HG02938 (cell line): ENCODE measurements at regions not wholly inside any gene's neighbourhood (a gene's known extent, or its start where the extent isn't known, plus 50 kb on each side); places are given as distances from the start of the nearest gene placed in this dataset.
A peak's percentile ranks its signal among the peaks of the same experiment; 100 is the strongest.

Source experiments
- ATAC-seq: cut with Tn5 transposase; IDR thresholded peaks from one replicate; pipeline ENCODE4 v1.9.1; 2021; ENCODE audit warnings: mild to moderate bottlenecking, moderate library complexity; ENCODE audit not compliant: unreplicated experiment

DNA sequence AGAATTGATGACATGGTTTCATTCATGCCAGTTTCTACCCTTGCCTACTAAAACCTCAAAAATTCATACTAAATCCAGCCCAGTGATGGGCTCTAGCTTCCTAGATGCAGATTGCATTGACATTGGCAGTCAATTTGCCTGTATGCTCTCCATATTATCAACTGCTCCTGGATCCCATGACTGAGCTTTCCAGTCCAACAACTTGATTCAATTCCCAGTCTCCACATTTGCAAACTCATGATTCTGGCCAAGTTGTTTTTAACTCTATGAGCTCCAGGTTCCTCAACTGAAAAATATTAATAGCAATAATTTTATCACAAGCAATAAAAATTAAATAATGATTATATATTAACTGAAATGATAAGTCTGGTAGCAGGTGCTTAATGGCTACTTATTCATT lies 51.0 kb upstream of the DSC1 start:
- no peak for ATAC-seq

DNA sequence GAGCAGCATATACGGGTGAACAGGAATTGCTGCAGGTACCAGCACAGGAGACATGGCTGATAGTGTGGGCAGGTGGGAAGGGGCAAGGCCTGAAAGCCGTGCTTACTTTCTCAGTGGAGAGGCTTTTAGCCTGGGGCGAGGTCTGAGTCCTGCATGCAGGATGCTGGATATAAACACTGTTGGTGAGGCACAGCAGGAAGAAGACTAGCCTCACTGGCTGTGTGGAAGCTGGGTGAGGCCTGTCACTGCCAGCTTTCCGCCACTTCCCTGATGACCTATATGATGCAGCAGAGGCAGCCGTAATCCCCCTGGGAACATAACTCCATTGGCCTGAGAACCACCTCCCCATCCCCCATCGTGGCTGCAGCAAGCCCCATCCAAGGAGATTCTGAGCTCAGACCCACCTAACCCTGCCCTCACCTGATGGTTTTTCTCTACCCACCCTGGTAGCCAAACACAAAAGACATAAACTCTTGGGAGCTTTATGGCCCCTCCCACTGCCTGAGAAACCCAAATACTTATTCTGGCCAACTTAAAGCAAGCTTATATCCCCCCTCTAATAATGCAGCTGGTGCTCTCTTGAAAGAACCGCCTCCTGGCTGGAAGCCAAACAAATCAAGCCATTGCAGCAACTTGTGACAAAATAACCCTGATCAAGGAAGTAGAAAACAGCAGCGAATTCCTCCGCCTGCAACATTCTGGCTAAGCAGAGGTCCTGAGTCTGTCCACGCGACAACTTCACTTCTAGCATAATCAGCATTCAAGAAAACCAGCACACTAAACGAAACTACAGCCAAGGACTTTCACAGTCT lies 54.6 kb upstream of the DSC1 start:
- no peak for ATAC-seq

DNA sequence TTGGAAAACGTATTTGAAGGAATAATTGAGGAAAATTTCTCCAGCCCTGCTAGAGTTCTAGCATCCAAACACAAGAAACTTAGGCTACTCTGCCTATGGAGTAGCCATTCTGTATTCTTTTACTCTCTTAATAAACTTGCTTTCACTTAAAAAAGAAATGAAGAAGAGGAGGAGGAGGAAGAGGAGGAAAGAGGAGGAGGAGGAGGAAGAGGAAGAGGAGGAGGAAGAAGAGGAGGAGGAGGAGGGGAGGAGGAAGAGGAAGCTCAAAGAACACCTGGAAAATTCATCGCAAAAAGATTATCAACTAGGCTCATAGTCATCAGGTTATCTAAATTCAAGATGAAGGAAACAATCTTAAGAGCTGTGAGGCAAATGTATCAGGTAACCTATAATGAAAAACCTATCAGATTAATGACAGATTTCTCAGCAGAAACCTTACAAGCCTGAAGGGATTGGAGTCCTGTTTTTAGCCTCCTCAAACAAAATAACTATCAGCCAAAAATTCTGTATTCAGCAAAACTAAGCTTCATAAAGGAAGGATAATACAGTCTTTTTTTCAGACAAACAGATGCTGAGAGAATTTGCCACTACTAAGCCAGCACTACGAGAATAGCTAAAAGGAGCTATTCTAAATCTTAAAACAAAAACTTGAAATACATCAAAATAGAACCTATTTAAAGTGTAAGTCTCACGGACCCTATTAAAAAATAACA lies 56.2 kb upstream of the DSC1 start:
- no peak for ATAC-seq

DNA sequence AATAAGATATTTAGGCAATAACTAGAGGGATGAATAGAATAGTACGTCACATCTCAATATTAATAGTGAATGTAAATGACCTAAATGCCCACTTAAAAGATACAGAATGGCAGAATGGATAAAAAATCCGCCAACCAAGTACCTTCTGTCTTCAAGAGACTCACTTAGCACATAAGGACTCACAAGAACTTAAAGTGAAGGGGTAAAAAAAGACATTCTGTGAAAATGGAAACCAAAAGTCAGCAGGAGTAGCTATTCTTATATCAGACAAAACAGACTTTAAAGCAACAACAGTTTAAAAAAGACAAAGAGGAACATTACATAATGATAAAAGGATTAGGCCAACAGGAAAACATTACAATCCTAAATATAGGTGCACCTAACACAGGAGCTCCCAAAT lies 56.7 kb upstream of the DSC1 start:
- no peak for ATAC-seq

DNA sequence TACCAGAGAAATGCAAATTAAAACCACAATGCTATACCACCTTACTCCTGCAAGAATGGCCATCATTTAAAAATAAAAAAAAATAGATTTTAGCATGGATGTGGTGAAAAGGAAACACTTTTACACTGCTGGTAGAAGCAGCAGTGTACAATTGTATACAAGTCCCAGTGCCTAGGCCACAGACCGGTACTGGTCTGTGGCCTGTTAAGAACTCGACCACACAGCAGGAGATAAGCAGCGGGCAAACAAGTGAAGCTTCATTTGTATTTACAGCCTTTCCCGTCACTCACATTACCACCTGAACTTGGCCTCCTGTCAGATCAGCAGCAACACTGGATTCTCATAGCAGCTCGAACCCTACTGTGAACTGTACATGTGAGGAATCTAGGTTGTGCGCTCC lies 60.7 kb upstream of the DSC1 start:
- no peak for ATAC-seq

DNA sequence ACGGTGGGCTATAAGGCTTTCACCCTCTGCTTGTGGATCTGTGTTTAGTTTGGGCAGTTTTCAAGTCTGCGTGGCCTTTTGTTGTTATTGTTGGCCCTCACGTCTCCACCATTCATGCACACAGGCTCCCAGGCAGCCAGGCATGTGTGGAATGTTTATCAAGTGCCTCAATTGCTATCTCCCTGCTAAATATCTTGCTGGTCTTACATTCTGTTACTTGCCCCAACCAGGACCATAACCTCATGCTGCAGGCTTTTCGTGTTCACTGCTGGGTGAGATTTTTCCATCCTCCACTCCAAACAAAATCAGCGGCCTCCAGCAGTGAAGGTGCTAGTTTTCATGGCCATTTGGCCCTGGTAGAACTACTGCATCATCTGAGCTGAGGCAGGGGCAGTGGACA lies 63.0 kb upstream of the DSC1 start:
- ATAC-seq: no peak

DNA sequence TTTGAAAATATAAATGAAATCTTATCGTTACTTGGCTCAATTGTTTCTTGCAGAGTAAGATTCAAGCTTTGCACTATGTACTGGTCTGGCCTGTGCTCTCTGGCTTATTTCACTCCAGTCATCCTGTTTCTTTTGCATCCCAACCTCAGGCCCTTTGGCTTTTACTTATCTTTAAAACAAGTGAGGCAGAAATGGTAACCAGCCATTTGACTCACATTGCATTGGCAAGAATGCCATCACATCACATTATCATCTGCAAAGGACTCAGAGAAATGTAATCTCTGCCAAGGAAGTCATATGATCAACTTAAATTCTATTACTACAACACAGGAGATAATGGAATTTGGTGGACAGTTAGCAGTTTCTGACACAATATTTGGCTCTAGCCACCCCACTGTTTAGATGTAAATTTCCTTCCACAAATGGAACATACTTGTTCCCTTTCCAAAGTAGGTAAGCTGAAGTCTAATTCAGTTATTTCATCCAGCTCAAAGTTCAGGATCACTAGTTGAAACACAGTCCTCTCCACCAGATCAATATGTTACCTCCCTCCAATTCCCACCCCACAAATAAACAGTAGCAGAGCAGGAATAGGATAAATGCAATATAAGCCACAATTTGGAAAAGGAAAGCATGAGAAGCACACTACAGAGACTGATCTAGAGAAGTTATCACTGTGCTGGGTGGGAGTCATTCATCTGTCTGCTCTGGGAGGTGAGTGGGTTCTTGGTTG lies 65.0 kb upstream of the DSC1 start:
- no peak for ATAC-seq

DNA sequence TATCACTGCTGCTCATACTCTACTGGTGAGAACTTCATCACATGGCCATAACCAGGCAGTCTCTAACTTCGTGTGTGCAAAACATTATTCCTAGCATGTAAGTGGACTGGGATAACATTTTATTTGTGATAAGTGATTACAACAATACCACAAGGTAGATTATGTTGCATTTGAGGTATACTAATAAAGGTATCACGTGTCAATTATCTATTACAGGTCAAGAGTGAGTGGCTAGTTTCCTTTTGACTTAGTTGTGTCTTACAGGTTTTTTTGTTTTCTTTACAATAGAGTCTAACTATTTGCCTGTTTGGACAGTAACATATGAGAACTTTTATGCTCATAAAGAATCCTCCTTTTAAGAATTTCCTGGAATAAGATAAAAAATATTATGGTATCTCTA lies 67.2 kb upstream of the DSC1 start:
- ATAC-seq: peak; percentile 39

DNA sequence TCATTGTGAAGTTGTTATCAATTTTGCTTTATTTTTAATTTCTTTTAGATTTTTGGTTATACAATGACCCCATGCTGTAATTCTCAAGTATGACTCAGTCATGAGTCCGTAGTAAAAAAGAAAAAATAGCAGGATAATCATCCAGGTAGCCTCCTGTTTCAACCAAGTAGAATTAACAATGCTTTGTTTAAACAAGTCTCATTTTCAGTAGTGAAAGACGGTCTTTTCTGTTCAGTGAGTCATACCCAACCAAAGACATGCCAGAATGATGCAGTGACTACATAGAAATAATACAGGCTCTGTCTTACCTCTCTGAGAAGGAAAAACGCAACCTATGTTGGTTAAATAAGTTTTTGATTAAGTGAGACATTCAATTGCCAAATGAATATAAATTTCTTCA lies 67.8 kb upstream of the DSC1 start:
- peak; percentile 86 for ATAC-seq

DNA sequence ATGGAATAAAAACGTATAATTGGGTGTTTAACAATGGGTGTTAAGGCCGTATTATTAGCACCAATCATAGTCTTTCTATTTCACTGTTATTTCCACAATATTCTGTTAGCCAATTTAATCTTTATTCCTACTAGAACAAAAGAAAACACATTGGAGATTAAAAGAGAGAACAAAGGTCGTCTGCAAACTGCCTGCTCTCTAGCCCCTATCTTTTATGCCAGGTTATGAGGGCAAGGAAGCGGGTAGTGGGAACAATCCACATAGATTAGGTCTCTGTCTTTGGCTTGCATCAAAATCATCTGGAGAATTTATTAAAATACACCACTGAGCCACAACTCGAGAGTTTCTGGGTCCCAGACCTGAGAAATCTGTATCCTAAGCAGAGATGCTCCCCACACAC lies 69.4 kb upstream of the DSC1 start:
- ATAC-seq: no peak

DNA sequence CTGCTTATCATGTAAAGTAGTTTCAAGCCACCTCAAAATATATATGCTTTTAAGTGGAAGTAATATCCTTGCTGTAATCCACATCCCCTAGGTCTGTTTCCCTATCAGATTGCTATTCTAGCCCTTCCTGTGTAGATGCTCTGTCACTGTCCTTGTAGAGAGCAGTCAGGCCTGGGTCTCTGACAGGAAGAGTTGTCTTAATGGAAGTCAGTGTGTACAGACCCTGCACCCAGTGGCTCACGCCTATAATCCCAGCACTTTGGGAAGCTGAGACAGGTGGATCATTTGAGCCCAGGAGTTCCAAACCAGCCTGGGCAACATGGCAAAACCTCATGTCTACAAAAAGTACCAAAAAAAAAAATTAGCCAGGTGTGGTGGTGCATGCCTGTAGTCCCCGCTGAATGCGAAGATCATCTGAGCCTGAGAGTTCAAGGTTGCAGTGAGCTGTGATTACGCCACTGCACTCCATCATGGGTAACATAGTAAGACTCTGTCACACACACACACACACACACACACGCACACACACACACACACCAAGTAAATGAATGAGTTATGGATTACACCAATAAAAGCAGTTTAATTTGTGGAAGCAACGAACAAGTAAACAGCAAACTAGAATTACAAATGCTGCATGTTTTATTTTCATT lies 70.2 kb upstream of the DSC1 start:
- ATAC-seq: no peak

DNA sequence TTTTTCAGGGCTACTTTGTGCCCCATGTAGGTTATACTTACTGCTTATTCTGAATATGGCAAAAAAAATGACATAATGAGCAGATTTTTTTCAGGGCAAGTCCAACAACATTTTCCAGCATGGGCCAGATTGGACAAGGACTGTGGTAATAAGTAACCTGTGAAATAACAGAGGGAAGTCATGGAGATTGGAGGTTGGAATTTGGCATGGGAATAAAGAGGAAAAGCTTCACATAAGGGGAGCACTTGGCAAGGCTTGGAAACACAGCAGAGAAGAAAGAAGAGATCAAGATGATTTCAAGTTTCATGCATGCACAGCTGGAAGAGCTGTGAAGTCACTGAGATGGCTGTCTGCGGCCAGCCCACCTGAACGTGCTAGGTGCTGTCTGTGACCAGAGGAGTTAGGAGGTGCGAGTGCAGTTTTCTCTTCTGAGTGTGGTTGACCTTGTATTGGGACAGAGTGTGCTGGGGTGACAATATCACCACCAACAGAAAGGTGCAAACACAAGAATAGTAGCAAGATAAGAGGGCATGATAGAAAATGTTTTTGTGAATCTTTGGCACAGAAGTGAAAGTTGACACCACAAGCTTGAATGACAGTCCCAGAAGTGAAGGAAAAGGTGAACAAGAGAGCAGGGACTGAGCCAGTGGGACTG lies 71.1 kb upstream of the DSC1 start:
- no peak for ATAC-seq

DNA sequence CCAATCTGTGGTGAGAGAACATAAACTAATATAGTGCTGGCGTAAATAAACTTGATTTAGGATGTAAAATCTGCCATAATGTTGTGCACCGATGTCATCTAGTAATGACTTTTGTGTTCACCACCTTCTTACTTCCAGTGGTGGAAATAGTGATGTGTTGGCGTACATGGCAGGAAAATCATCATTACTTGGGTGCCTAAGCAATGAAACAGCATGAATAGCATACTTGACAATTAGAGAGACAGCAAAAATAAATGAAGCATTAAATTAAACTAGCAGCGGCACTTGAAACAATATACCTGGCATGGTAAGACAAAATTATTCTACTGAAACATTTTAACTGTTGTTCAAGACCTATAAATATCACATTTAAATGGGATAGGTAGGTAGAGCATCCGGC lies 73.2 kb upstream of the DSC1 start:
- no peak for ATAC-seq

DNA sequence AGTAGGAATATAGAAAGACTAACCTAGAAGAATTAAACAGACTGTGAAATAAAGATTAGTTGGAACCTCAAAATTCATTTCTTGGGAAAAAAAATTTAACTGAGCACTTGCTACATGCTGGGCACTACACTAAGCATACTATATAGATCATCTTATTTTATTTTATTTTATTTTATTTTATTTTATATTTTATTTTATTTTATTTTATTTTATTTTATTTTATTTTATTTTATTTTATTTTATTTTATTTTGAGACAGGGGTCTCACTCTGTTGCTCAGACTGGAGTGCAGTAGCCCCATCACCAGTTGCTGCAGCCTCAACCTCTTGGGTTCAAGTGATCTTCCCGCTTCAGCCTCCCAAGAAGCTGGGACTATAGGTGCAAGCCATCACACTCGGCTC lies 74.5 kb upstream of the DSC1 start:
- no peak for ATAC-seq

DNA sequence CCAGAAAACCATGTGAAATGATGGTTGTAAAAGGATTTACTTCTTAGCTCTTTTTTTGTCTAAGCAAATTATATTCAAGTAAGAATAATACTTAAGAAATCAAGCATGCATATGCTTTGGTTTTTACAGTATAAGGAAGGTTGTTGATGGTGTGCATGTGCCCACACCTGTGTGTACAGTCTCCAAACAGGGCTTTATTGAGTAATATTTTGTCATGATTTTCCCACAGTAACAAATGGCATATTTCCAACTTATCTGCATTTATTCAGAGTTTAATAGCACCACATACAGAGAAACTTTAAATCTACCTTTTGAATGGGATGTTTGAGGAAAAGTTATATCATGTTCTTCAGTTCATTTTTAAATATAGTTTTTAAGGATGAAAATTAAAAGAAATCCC lies 76.5 kb upstream of the DSG1 start:
- no peak for ATAC-seq

DNA sequence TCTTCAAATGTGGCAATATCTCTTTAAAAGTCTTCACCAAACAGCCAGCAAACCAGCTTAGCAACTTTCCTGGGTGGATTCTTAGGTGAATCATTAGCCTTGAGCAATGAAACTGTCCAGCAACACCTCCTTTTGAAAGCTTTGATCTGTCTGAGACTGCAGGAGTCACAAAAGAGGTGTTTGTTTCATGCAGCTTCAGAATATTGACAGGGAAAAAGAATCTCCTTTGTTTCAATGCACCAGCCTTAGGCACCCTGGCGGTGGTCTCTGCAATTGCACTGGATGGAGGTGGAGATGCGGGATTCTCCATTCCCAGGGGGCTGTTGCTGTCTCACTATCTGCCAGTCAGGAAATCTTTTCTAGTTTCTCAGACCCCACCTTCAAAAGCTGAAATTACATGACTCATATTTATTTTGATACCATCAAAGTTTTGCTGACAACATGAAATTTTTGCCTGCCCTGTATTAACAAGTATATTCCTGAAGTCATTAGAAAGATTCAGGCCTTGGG lies 76.0 kb upstream of the DSG1 start:
- peak; percentile 56 for ATAC-seq

DNA sequence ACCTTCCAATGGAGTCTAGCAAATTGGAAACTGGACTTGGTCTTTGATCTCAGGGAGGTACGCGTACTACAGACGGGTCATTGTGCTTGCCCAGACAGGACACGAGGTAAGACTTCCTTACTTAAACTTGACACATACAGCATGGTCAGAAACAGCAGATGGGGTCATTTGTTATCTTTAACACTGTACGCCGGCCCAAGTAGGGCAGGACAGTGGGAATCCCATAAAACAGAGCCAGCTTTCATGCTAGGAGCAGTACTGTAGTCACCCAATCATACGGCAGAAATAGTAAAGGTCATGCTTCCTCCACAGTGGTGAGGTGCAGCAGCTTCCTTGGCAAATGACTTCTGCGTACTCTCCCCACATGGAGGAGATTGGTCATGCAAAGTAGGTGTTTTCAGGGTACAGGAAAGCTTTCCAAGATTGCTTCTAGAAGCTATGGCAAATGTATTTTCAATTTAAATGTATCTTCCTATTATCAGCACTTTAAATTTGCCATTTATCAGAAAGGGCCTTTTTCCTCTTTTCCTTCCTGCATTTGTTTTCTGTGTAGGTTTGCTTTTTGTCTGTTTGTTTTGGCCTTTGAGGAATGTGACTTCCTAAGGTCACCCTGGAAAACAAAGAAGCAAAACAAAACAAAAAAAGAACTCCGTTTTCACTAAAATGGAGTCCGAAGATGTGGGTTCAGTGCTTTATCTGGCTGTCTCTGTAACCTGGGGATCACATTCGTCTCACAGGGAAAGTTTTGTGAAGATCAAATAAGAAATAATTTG lies 74.0 kb upstream of the DSG1 start:
- ATAC-seq: no peak

DNA sequence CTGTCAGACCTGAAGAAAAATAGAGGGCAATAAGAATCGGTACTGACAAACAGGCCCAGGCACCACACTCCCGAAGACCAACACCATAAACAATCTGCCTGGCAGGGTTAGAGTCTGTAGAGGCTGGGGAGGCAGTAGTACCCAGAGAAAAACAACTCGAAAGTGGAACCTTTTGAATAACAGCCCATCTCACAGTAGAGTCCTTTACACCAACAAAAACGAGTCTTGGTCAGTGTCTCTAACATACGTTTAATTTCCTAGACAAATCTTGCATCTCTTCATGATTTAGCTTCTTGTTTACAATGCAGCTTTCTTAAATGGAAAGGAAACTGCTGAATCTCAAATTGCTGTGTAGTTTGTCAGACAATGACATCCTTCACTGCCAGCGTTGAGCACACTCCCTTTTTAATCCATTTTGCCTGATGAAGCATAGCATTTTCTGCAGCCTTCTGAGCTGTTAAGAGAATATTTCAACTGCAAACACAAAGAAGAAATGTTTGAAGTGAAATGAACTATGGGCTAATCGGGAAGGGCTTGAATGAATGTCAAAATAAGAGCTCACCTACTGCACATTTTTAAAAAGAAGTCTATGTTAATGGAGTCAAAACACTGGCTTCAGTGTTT lies 73.1 kb upstream of the DSG1 start:
- no peak for ATAC-seq

DNA sequence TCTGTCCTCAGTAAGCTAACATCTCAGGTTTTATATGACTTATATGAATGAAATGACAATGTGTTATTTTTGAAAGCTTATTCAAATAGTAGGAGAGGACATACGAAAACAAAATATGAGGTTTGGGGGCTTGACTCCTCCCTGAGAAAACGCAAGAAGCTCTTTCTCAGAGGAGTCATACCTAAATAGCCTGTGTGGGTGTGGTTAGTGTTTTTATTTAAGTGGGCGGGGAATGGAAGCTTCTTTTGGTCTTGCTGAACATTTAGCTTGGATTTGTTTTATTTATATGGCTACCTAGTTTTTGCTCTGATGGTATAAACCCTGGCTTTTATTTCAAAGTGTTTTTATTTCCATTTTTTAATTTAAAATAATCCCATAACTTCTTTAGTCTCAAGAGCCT lies 72.1 kb upstream of the DSG1 start:
- no peak for ATAC-seq

DNA sequence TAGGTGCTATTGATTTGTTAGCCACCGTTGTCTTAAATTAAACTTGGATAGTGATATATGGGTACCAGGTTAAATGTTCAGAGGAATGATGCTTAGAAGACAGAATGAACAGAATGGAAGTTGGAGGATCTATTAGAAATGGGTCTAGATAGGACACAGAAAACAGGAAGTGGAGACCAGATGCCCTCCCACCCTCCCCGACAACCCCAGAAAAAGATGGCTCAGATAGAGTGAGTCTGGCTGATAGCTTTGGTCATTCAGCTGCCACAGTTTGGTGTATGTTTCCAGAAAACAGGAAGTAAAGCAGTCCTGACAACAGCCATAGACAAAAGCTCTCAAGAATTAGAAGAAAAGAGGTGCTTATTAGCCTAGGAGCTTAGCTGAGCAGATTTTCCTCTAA lies 71.5 kb upstream of the DSG1 start:
- no peak for ATAC-seq
